SK-N-SH (cell line): ENCODE measurements at regions not wholly inside any gene's neighbourhood (a gene's known extent, or its start where the extent isn't known, plus 50 kb on each side); places are given as distances from the start of the nearest gene placed in this dataset.
"Not testable (repeated sequence)": the region's sequence is repeated elsewhere in the genome, so short reads cannot be mapped to it uniquely, and the experiment has no call there.

ENCODE experiments used
- CTCF ChIA-PET: fragments of 300-600, 350-600 bp; formaldehyde crosslinking; extraction: SDS; loops from one replicate; lab custom pipeline; 2021; lab: Yijun Ruan, JAX
- POLR2A ChIA-PET: fragments of 350-600 bp; sonication (Branson Sonifier 250); formaldehyde crosslinking; extraction: SDS; loops from one replicate; lab custom pipeline; 2020; ENCODE audit warnings: antibody characterized with exemption, inconsistent platforms; lab: Yijun Ruan, JAX
- DNase-seq: peaks from one replicate; pipeline ENCODE4 v3.0.0; 2012
- H2AFZ ChIP-seq: fragments of 200-600 bp; sonication (generic); 2 replicates; pipeline ENCODE4 v1.8.1; 2016; ENCODE audit warnings: antibody characterized with exemption, mild to moderate bottlenecking, low read depth
- H3F3A ChIP-seq: fragments of 200-600 bp; sonication (generic); replicated peaks from 2 replicates; pipeline ENCODE3; 2016; ENCODE audit warnings: antibody characterized with exemption, mild to moderate bottlenecking; ENCODE audit not compliant: insufficient read depth
- H3K27ac ChIP-seq, 2 experiments: fragments of 200-500 bp in 1 of 2; fragments of 200-600 bp in 1 of 2; sonication (Bioruptor generic) in 1 of 2; sonication (generic), shearing (Covaris generic) in 1 of 2; 2 replicates each; pipeline versions ENCODE4 v1.5.1 to v1.6.1; 2014 to 2016; ENCODE audit warnings: low read depth in 2 of 2, inconsistent platforms in 1 of 2, low read length in 1 of 2, mild to moderate bottlenecking in 1 of 2, mixed read lengths in 1 of 2
- H3K27me3 ChIP-seq: fragments of 200-600 bp; sonication (generic), shearing (Covaris generic); 2 replicates; pipeline ENCODE4 v1.6.1; 2016; ENCODE audit warnings: mixed run types; ENCODE audit not compliant: insufficient read depth
- H3K36me3 ChIP-seq, 2 experiments: fragments of 200-500 bp in 1 of 2; fragments of 200-600 bp in 1 of 2; sonication (Bioruptor generic) in 1 of 2; sonication (generic) in 1 of 2; replicated peaks in 1 of 2; 2 replicates each; pipeline versions ENCODE3 to v1.5.1; 2014 to 2016; ENCODE audit warnings: low read length in 1 of 2, mild to moderate bottlenecking in 1 of 2; ENCODE audit not compliant: insufficient read depth in 2 of 2, control insufficient read depth in 1 of 2
- H3K4me1 ChIP-seq, 2 experiments: fragments of 200-500 bp in 1 of 2; fragments of 200-600 bp in 1 of 2; sonication (Bioruptor generic) in 1 of 2; sonication (generic), shearing (Covaris generic) in 1 of 2; 2 replicates each; pipeline versions ENCODE4 v1.5.1 to v1.6.1; 2014 to 2016; ENCODE audit warnings: low read depth in 1 of 2, low read length in 1 of 2, mixed run types in 1 of 2; ENCODE audit not compliant: insufficient read depth in 2 of 2, control insufficient read depth in 1 of 2
- H3K4me2 ChIP-seq: fragments of 200-600 bp; sonication (generic), shearing (Covaris generic); 2 replicates; pipeline ENCODE4 v1.6.1; 2017; ENCODE audit warnings: mixed run types
- H3K4me3 ChIP-seq, 2 experiments: fragments of 200-500 bp in 1 of 2; fragments of 200-600 bp in 1 of 2; sonication (Bioruptor generic) in 1 of 2; sonication (generic), shearing (Covaris generic) in 1 of 2; 2 replicates each; pipeline versions ENCODE4 v1.5.1 to v1.8.1; 2014 to 2016; ENCODE audit warnings: low read depth in 2 of 2, inconsistent platforms in 1 of 2, low read length in 1 of 2, mild to moderate bottlenecking in 1 of 2, mixed read lengths in 1 of 2, moderate library complexity in 1 of 2
- H3K79me2 ChIP-seq: fragments of 200-600 bp; sonication (generic); 2 replicates; pipeline ENCODE4 v1.8.1; 2017; ENCODE audit warnings: mild to moderate bottlenecking; ENCODE audit not compliant: insufficient read depth
- H3K9ac ChIP-seq: fragments of 200-600 bp; sonication (generic); 2 replicates; pipeline ENCODE4 v1.6.1; 2017; ENCODE audit warnings: mixed run types
- H3K9me2 ChIP-seq: fragments of 200-600 bp; sonication (generic); 2 replicates; pipeline ENCODE4 v1.6.1; 2017; ENCODE audit warnings: mixed run types
- H3K9me3 ChIP-seq: fragments of 200-600 bp; sonication (generic); 2 replicates; pipeline ENCODE4 v1.6.1; 2017; ENCODE audit warnings: mixed run types, mild to moderate bottlenecking, moderate library complexity
- H4K20me1 ChIP-seq: fragments of 200-600 bp; sonication (generic); 2 replicates; pipeline ENCODE4 v1.6.1; 2017; ENCODE audit warnings: mild to moderate bottlenecking, mixed run types; ENCODE audit not compliant: insufficient read depth
- CHD2 ChIP-seq: fragments of 150-350 bp; IDR thresholded peaks from 2 replicates; pipeline ENCODE4 v1.6.1; 2018; ENCODE audit warnings: low read length; ENCODE audit not compliant: partially characterized antibody
- CTCF ChIP-seq: fragments of 200-600 bp; sonication (generic); IDR thresholded peaks from 2 replicates; pipeline ENCODE4 v1.6.1; 2017; ENCODE audit warnings: antibody characterized with exemption, mild to moderate bottlenecking, moderate library complexity
- FOXM1 ChIP-seq: IDR thresholded peaks from 2 replicates; pipeline ENCODE4 v1.4.0; 2012; ENCODE audit warnings: low read depth, mild to moderate bottlenecking
- MEF2A ChIP-seq: IDR thresholded peaks from 2 replicates; pipeline ENCODE4 v1.4.0; 2012; ENCODE audit warnings: low read depth, borderline replicate concordance
- NFIC ChIP-seq: IDR thresholded peaks from 2 replicates; pipeline ENCODE4 v1.4.0; 2012; ENCODE audit warnings: borderline replicate concordance
- PBX3 ChIP-seq: IDR thresholded peaks from 2 replicates; pipeline ENCODE4; 2012
- POLR2AphosphoS5 ChIP-seq: IDR thresholded peaks from 2 replicates; pipeline ENCODE4 v1.6.1; 2012; ENCODE audit warnings: low read depth, low read length
- RAD21 ChIP-seq: IDR thresholded peaks from 2 replicates; pipeline ENCODE4 v1.6.1; 2012; ENCODE audit warnings: mild to moderate bottlenecking, low read length
- REST ChIP-seq: IDR thresholded peaks from 2 replicates; pipeline ENCODE4 v1.6.1; 2012; ENCODE audit warnings: mild to moderate bottlenecking, low read depth, low read length, moderate library complexity
- TAF1 ChIP-seq: IDR thresholded peaks from 2 replicates; pipeline ENCODE4 v1.6.1; 2012; ENCODE audit warnings: low read depth, mild to moderate bottlenecking, low read length, moderate library complexity, borderline replicate concordance
- TCF12 ChIP-seq: IDR thresholded peaks from 2 replicates; pipeline ENCODE4 v1.4.0; 2012
- ZBTB33 ChIP-seq: IDR thresholded peaks from 2 replicates; pipeline ENCODE4 v1.4.0; 2012; ENCODE audit warnings: low read depth, borderline replicate concordance
- WGBS: methylation state at CpG from one replicate; pipeline ENCODE4 v1.1.6; 2017; ENCODE audit warnings: low lambda C conversion rate; 5-methylcytosine and 5-hydroxymethylcytosine counted together

GRCh38 chr11:104771763-104772162 is 126.5 kb downstream of the CASP12 start:
- Histone ChIP-seq H4K20me1 (no peaks in the 10 kb centered on the region), H3K9me3 (no peaks in the 10 kb centered on the region), H3K9ac (no peak overlapping the region), H3K36me3 (no peaks in the 10 kb centered on the region), H3K4me1 (peaks cover 3 to 7% of the 10 kb centered on the region in 2 experiments; a peak in 2 of 4 replicates), H3F3A (peaks cover 8% of the 10 kb centered on the region), H3K79me2 (no peaks in the 10 kb centered on the region), H2AFZ (no peak overlapping the region), H3K27me3 (no peaks in the 10 kb centered on the region), H3K4me3 (no peak overlapping the region), H3K4me2 (no peak overlapping the region), H3K9me2 (no peaks in the 10 kb centered on the region), H3K27ac (no peak overlapping the region)
- CTCF ChIA-PET, result interaction anchor here (1.0 kb wide), 1 partner anchor 283 kb away, joined by 3 read pairs; no protein-coding TSS in a partner anchor
- DNase-seq, result no peak
- TF ChIP-seq TAF1, result no peak
- no peak for TF ChIP-seq POLR2AphosphoS5
- no peak for TF ChIP-seq NFIC
- no peak for TF ChIP-seq CHD2
- no peak for TF ChIP-seq MEF2A
- TF ChIP-seq FOXM1, result no peak
- TF ChIP-seq PBX3, result no peak
- TF ChIP-seq TCF12, result no peak
- no peak for TF ChIP-seq ZBTB33
- no peak for TF ChIP-seq RAD21
- no peak for TF ChIP-seq REST
- no peak for TF ChIP-seq CTCF
- TF ChIP-seq, all 33 proteins: peak for 0
- 78% methylated on average over 3 of the region's 3 CpGs for WGBS
- POLR2A ChIA-PET, result no interaction called here

- H3K4me2 ChIP-seq, H3F3A ChIP-seq, H3K79me2 ChIP-seq, DNase-seq, POLR2A ChIA-PET, H3K4me3 ChIP-seq, H3K27ac ChIP-seq, H3K36me3 ChIP-seq, H3K9me2 ChIP-seq, H3K9me3 ChIP-seq, H3K27me3 ChIP-seq, H4K20me1 ChIP-seq, H2AFZ ChIP-seq, H3K4me1 ChIP-seq, H3K9ac ChIP-seq: not testable (repeated sequence)
- WGBS, result 76% methylated on average over 3 of the region's 3 CpGs
- CTCF ChIA-PET, result interaction anchor here (1.0 kb wide), 1 partner anchor 282 kb away, joined by 3 read pairs; no protein-coding TSS in a partner anchor
Observed at GRCh38 chr11:104771046-104771445, 127.2 kb downstream of the CASP12 start.
